Liver (tissue), 8 donors: ENCODE measurements at regions not wholly inside any gene's neighbourhood (a gene's known extent, or its start where the extent isn't known, plus 50 kb on each side); places are given as distances from the start of the nearest gene placed in this dataset.

ENCODE experiments used
- DNase-seq: peaks from one replicate; pipeline ENCODE4 v3.0.0-alpha.2; 2017; ENCODE audit warnings: low spot score
- H3K27ac ChIP-seq, 2 donors: one replicate each; pipeline ENCODE4 v1.7.0; 2013; ENCODE audit warnings: inconsistent platforms in 2 of 2, low read length in 2 of 2, control low read depth in 1 of 2, low read depth in 1 of 2, mild to moderate bottlenecking in 1 of 2
- H3K27me3 ChIP-seq, 4 donors: one replicate each; pipeline versions ENCODE4 v1.6.1 to v1.7.0; 2013; ENCODE audit warnings: low read length in 3 of 4, inconsistent platforms in 1 of 4, mild to moderate bottlenecking in 1 of 4, moderate library complexity in 1 of 4; ENCODE audit not compliant: control insufficient read depth in 4 of 4, insufficient read depth in 4 of 4
- H3K36me3 ChIP-seq, 4 donors: one replicate each; pipeline versions ENCODE4 v1.6.1 to v1.7.0; 2013; ENCODE audit warnings: low read length in 3 of 4, mild to moderate bottlenecking in 3 of 4, low read depth in 1 of 4, moderate library complexity in 1 of 4; ENCODE audit not compliant: control insufficient read depth in 4 of 4, insufficient read depth in 3 of 4
- H3K4me1 ChIP-seq, 4 donors: one replicate each; pipeline versions ENCODE4 v1.6.1 to v1.7.0; 2013; ENCODE audit warnings: low read length in 3 of 4, mild to moderate bottlenecking in 3 of 4, moderate library complexity in 1 of 4; ENCODE audit not compliant: control insufficient read depth in 4 of 4, insufficient read depth in 4 of 4
- H3K4me3 ChIP-seq, 3 donors: one replicate each; pipeline versions ENCODE4 v1.6.1 to v1.7.0; 2013; ENCODE audit warnings: low read length in 3 of 3, control low read depth in 1 of 3, low read depth in 1 of 3, mild to moderate bottlenecking in 1 of 3
- H3K9ac ChIP-seq, 2 donors: one replicate each; pipeline ENCODE4 v1.7.0; 2013; ENCODE audit warnings: low read length in 2 of 2, mild to moderate bottlenecking in 2 of 2, moderate library complexity in 2 of 2, control low read depth in 1 of 2, low read depth in 1 of 2
- H3K9me3 ChIP-seq, 4 donors: one replicate each; pipeline versions ENCODE4 v1.6.1 to v1.7.0; 2013; ENCODE audit warnings: low read length in 3 of 4; ENCODE audit not compliant: control insufficient read depth in 4 of 4
- ATF3 ChIP-seq: IDR thresholded peaks from 2 replicates; pipeline ENCODE4 v1.6.1; 2016; ENCODE audit warnings: antibody characterized with exemption
- CTCF ChIP-seq: fragments of 150-350 bp; IDR thresholded peaks from 2 replicates; pipeline ENCODE4 v1.5.1; 2017; ENCODE audit warnings: improper control_type of control experiment, low read depth, low read length; ENCODE audit not compliant: missing input control
- EGR1 ChIP-seq, 2 donors: IDR thresholded peaks; 2 replicates each; pipeline ENCODE4 v1.6.1; 2016 to 2018; ENCODE audit warnings: antibody characterized with exemption in 2 of 2, low read depth in 2 of 2
- FOXA1 ChIP-seq: IDR thresholded peaks from 2 replicates; pipeline ENCODE4 v1.6.1; 2016; ENCODE audit warnings: antibody characterized with exemption
- FOXA2 ChIP-seq: IDR thresholded peaks from 2 replicates; pipeline ENCODE4 v1.6.1; 2016; ENCODE audit warnings: antibody characterized with exemption
- GABPA ChIP-seq, 2 donors: IDR thresholded peaks in 1 of 2; conservative IDR thresholded peaks in 1 of 2; 2 replicates each; pipeline ENCODE4 v1.6.1; 2016; ENCODE audit warnings: antibody characterized with exemption in 2 of 2, mild to moderate bottlenecking in 1 of 2, moderate library complexity in 1 of 2
- HNF4A ChIP-seq, 2 donors: conservative IDR thresholded peaks; 2 replicates each; pipeline ENCODE4 v1.6.1; 2016; ENCODE audit warnings: antibody characterized with exemption in 2 of 2, mild to moderate bottlenecking in 2 of 2
- HNF4G ChIP-seq: IDR thresholded peaks from 2 replicates; pipeline ENCODE4 v1.6.1; 2016; ENCODE audit warnings: antibody characterized with exemption
- JUND ChIP-seq, 2 donors: IDR thresholded peaks; 2 replicates each; pipeline ENCODE4 v1.6.1; 2016; ENCODE audit warnings: antibody characterized with exemption in 2 of 2
- MAX ChIP-seq: IDR thresholded peaks from 2 replicates; pipeline ENCODE4 v1.6.1; 2016; ENCODE audit warnings: antibody characterized with exemption
- NR2F2 ChIP-seq: IDR thresholded peaks from 2 replicates; pipeline ENCODE4 v1.6.1; 2016; ENCODE audit warnings: antibody characterized with exemption
- RAD21 ChIP-seq, 2 donors: IDR thresholded peaks; 2 replicates each; pipeline ENCODE4 v1.6.1; 2016; ENCODE audit warnings: antibody characterized with exemption in 2 of 2, mild to moderate bottlenecking in 2 of 2
- REST ChIP-seq: IDR thresholded peaks from 2 replicates; pipeline ENCODE4 v1.6.1; 2016; ENCODE audit warnings: antibody characterized with exemption, mild to moderate bottlenecking
- RXRA ChIP-seq, 2 donors: IDR thresholded peaks; 2 replicates each; pipeline ENCODE4 v1.6.1; 2017 to 2018; ENCODE audit warnings: antibody characterized with exemption in 2 of 2, mild to moderate bottlenecking in 1 of 2
- SP1 ChIP-seq: IDR thresholded peaks from 2 replicates; pipeline ENCODE4 v1.6.1; 2018; ENCODE audit warnings: antibody characterized with exemption, mild to moderate bottlenecking
- TAF1 ChIP-seq: conservative IDR thresholded peaks from 2 replicates; pipeline ENCODE4 v1.6.1; 2016; ENCODE audit warnings: antibody characterized with exemption, mild to moderate bottlenecking
- YY1 ChIP-seq: IDR thresholded peaks from 2 replicates; pipeline ENCODE4 v1.6.1; 2016; ENCODE audit warnings: antibody characterized with exemption, mild to moderate bottlenecking
- ZBTB33 ChIP-seq: IDR thresholded peaks from 2 replicates; pipeline ENCODE4 v1.6.1; 2016; ENCODE audit warnings: antibody characterized with exemption
- WGBS: extraction: QIAGEN DNeasy Blood & Tissue Kit; methylation state at CpG from one replicate; pipeline ENCODE4 v1.1.7; 2013; 5-methylcytosine and 5-hydroxymethylcytosine counted together
- donor health status: healthy.
- donor health status: healthy.
- donor health status: healthy.
- donor health status: healthy.
- donor health status: healthy.

- WGBS = 91% methylated on average over 10 of the region's 10 CpGs
- Histone ChIP-seq H3K9me3 (no peaks in the 10 kb centered on the region), H3K27ac (no peak overlapping the region), H3K4me3 (no peak overlapping the region), H3K36me3 (no peaks in the 10 kb centered on the region), H3K9ac (no peak overlapping the region), H3K27me3 (no peaks in the 10 kb centered on the region), H3K4me1 (no peaks in the 10 kb centered on the region)
- no peak for TF ChIP-seq SP1
- TF ChIP-seq HNF4G = no peak
- no peak for TF ChIP-seq HNF4A (conservative IDR thresholded peaks at IDR 0.05)
- no peak for TF ChIP-seq JUND (IDR thresholded peaks at IDR 0.05)
- TF ChIP-seq FOXA2 = no peak
- TF ChIP-seq EGR1 (IDR thresholded peaks at IDR 0.05; ENCODE audit: low read depth in 2 of 2) = no peak
- no peak for TF ChIP-seq FOXA1
- no peak for TF ChIP-seq ZBTB33
- no peak for TF ChIP-seq ATF3
- TF ChIP-seq RXRA (IDR thresholded peaks at IDR 0.05) = no peak
- no peak for TF ChIP-seq RAD21 (IDR thresholded peaks at IDR 0.05)
- no peak for TF ChIP-seq MAX
- DNase-seq = no peak
Observed at GRCh38 chr13:109697936-109698335, 88.4 kb downstream of the IRS2 start.

GRCh38 chr13:109695402-109696190, 90.8 kb downstream of the IRS2 start:
- no peaks in the 10 kb centered on the region for H3K27me3 ChIP-seq
- DNase-seq = no peak
- no peak overlapping the region for H3K9ac ChIP-seq
- H3K36me3 ChIP-seq = no peaks in the 10 kb centered on the region
- H3K9me3 ChIP-seq = no peaks in the 10 kb centered on the region
- TF ChIP-seq RAD21 (IDR thresholded peaks at IDR 0.05) (no peak), EGR1 (IDR thresholded peaks at IDR 0.05; ENCODE audit: low read depth in 2 of 2) (no peak), SP1 (no peak), YY1 (no peak), ATF3 (no peak), HNF4A (conservative IDR thresholded peaks at IDR 0.05) (no peak), FOXA2 (no peak), TAF1 (no peak), RXRA (IDR thresholded peaks at IDR 0.05) (no peak), FOXA1 (no peak), CTCF (no peak), ZBTB33 (no peak), NR2F2 (no peak), HNF4G (no peak), MAX (no peak), JUND (IDR thresholded peaks at IDR 0.05) (no peak), REST (no peak), GABPA (IDR thresholded peaks at IDR 0.05 in 1 of 2, conservative IDR thresholded peaks at IDR 0.05 in 1 of 2) (no peak)
- WGBS = 92% methylated on average over 6 of the region's 6 CpGs
- peak overlapping the region; percentile 16 to 69 for H3K27ac ChIP-seq
- H3K4me3 ChIP-seq = no peak overlapping the region
- no peaks in the 10 kb centered on the region for H3K4me1 ChIP-seq
